K562 (cell line): ENCODE measurements at regions not wholly inside any gene's neighbourhood (a gene's known extent, or its start where the extent isn't known, plus 50 kb on each side); places are given as distances from the start of the nearest gene placed in this dataset.

Experiments
- ATAC-seq: fragments of 200-7000 bp; cut with Tn5 transposase; 3 replicates; pipeline ENCODE4 v1.9.1; 2020; ENCODE audit warnings: moderate library complexity
- BruUV-seq: library from RNA; stranded (reverse); fragments of 400-500 nt; replicated peaks from 2 replicates; lab custom pipeline; 2021; lab: Mats Ljungman, UMichigan
- CTCF ChIA-PET: fragments of 300-600 bp; formaldehyde crosslinking; extraction: SDS; loops from one replicate; lab custom pipeline; 2021; ENCODE audit warnings: low intra/inter-chr PET ratio; lab: Yijun Ruan, JAX
- POLR2A ChIA-PET: fragments of 300-600, 350-650 bp; sonication (Branson Sonifier 250); formaldehyde crosslinking; extraction: SDS; loops from one replicate; lab custom pipeline; 2021; ENCODE audit warnings: antibody characterized with exemption, inconsistent platforms; lab: Yijun Ruan, JAX
- DNase-seq, 4 experiments: peaks; one replicate each; pipeline versions ENCODE4 v3.0.0 to v3.0.0-alpha.2; 2011 to 2018; ENCODE audit warnings: low spot score in 3 of 4, mixed read lengths in 3 of 4; ENCODE audit errors: extremely low read depth in 1 of 4
- FAIRE-seq: peaks from 2 replicates; lab custom pipeline; 2011; peaks lifted over from hg19 to GRCh38; lab: Jason Lieb, UNC
- H2AFZ ChIP-seq: 2 replicates; pipeline ENCODE4 v1.6.0; 2011; ENCODE audit warnings: low read depth, low read length, control low read depth, inconsistent platforms
- H3K27ac ChIP-seq: fragments of 200-600 bp; 3 replicates; pipeline ENCODE4 v1.8.0; 2011; ENCODE audit warnings: low read depth, mild to moderate bottlenecking, control low read depth, inconsistent platforms, low read length, moderate library complexity, mixed read lengths; ENCODE audit errors: extremely low read depth
- H3K27me3 ChIP-seq, 2 experiments: fragments of 300-600 bp in 1 of 2; 2 replicates in 1 of 2; 3 replicates in 1 of 2; pipeline versions ENCODE4 v1.6.0 to v1.8.0; 2011; ENCODE audit warnings: inconsistent platforms in 2 of 2, low read length in 2 of 2, mild to moderate bottlenecking in 1 of 2, mixed read lengths in 1 of 2, moderate library complexity in 1 of 2; ENCODE audit not compliant: control insufficient read depth in 2 of 2, insufficient read depth in 2 of 2
- H3K36me3 ChIP-seq: fragments of 300-600 bp; 3 replicates; pipeline ENCODE4 v1.8.0; 2011; ENCODE audit warnings: mild to moderate bottlenecking, low read length, inconsistent platforms; ENCODE audit not compliant: control insufficient read depth, insufficient read depth
- H3K4me1 ChIP-seq, 2 experiments: fragments of 200-600 bp in 1 of 2; replicated peaks in 1 of 2; 2 replicates in 1 of 2; 3 replicates in 1 of 2; pipeline versions ENCODE4 v1.5.1 to v1.8.0; 2011; ENCODE audit warnings: inconsistent platforms in 2 of 2, low read length in 2 of 2, mild to moderate bottlenecking in 1 of 2, mixed read lengths in 1 of 2, moderate library complexity in 1 of 2; ENCODE audit not compliant: control insufficient read depth in 2 of 2, insufficient read depth in 2 of 2
- H3K4me2 ChIP-seq: 2 replicates; pipeline ENCODE4 v1.6.1; 2011; ENCODE audit warnings: low read length, control low read depth, inconsistent platforms, mixed read lengths; ENCODE audit not compliant: insufficient read depth
- H3K4me3 ChIP-seq: fragments of 200-600 bp; sonication (generic), shearing (Covaris generic); 2 replicates; pipeline ENCODE4 v1.5.1; 2016; ENCODE audit warnings: control low read depth, inconsistent platforms
- H3K79me2 ChIP-seq: fragments of 200-600 bp; 3 replicates; pipeline ENCODE4 v1.8.0; 2011; ENCODE audit warnings: low read length, inconsistent platforms; ENCODE audit not compliant: control insufficient read depth, insufficient read depth
- H3K9ac ChIP-seq, 2 experiments: 2 replicates each; pipeline versions ENCODE4 v1.6.0 to v1.6.1; 2011; ENCODE audit warnings: low read depth in 2 of 2, low read length in 2 of 2, control low read depth in 1 of 2, inconsistent platforms in 1 of 2, mild to moderate bottlenecking in 1 of 2, mixed read lengths in 1 of 2; ENCODE audit not compliant: insufficient read depth in 1 of 2
- H3K9me1 ChIP-seq: one replicate; pipeline ENCODE4 v1.6.0; 2011; ENCODE audit warnings: inconsistent platforms, mild to moderate bottlenecking, low read length, moderate library complexity; ENCODE audit not compliant: control insufficient read depth, insufficient read depth
- H3K9me3 ChIP-seq: replicated peaks from 2 replicates; pipeline ENCODE4 v1.5.1; 2011; ENCODE audit warnings: low read depth, low read length, inconsistent platforms; ENCODE audit not compliant: control insufficient read depth, insufficient read depth
- H4K20me1 ChIP-seq: replicated peaks from 2 replicates; pipeline ENCODE4 v1.6.1; 2011; ENCODE audit warnings: low read length, inconsistent platforms, mixed read lengths; ENCODE audit not compliant: control insufficient read depth, insufficient read depth
- BHLHE40 ChIP-seq: IDR thresholded peaks from 2 replicates; pipeline ENCODE4 v1.6.1; 2011; ENCODE audit warnings: low read length, improper control_type of control experiment
- ETV1 ChIP-seq: fragments of 450-650 bp; conservative IDR thresholded peaks from 2 replicates; pipeline ENCODE4 v1.6.1; 2016; ENCODE audit warnings: missing genetic modification characterization, control low read depth, low read depth, missing compliant biosample characterization
- ILF3 ChIP-seq: fragments of 450-650 bp; IDR thresholded peaks from 2 replicates; pipeline ENCODE4 v1.6.1; 2018; ENCODE audit warnings: antibody characterized with exemption, mild to moderate bottlenecking, moderate library complexity, borderline replicate concordance
- KLF6 ChIP-seq: fragments of 250-450 bp; sonication (Bioruptor Pico); IDR thresholded peaks from 2 replicates; pipeline ENCODE4 v1.4.0; 2020; ENCODE audit warnings: mild to moderate bottlenecking, moderate library complexity, borderline replicate concordance
- MYC ChIP-seq, 2 experiments: fragments of 250-450 bp in 1 of 2; sonication (Bioruptor Pico) in 1 of 2; IDR thresholded peaks; 2 replicates each; pipeline versions ENCODE4 v1.5.1 to v1.6.1; 2012 to 2021; ENCODE audit warnings: low read depth in 2 of 2, borderline replicate concordance in 1 of 2, improper control_type of control experiment in 1 of 2, low read length in 1 of 2, mild to moderate bottlenecking in 1 of 2, moderate library complexity in 1 of 2
- NCOA1 ChIP-seq: fragments of 450-650 bp; IDR thresholded peaks from 2 replicates; pipeline ENCODE4 v1.6.1; 2016; ENCODE audit warnings: low read depth
- PURB ChIP-seq: sonication (generic); formaldehyde crosslinking; IDR thresholded peaks from 2 replicates; pipeline ENCODE4 v1.9.0; 2021; ENCODE audit warnings: low read depth, mild to moderate bottlenecking, missing genetic modification reagents
- SMARCC2 ChIP-seq: fragments of 450-650 bp; IDR thresholded peaks from 2 replicates; pipeline ENCODE4 v1.6.1; 2017; ENCODE audit warnings: antibody characterized with exemption, moderate library complexity, mild to moderate bottlenecking, low read depth
- ZBTB7A ChIP-seq: IDR thresholded peaks from 2 replicates; pipeline ENCODE4 v1.6.1; 2011; ENCODE audit warnings: low read depth, mild to moderate bottlenecking, low read length, moderate library complexity, borderline replicate concordance; ENCODE audit not compliant: control insufficient read depth
- WGBS: fragments of 100-300 bp; shearing (Covaris generic); methylation state at CpG from one replicate; pipeline ENCODE4 v1.1.6; 2016; ENCODE audit warnings: low coverage, mixed read lengths; ENCODE audit not compliant: insufficient coverage; ENCODE audit errors: missing lambda C conversion rate; 5-methylcytosine and 5-hydroxymethylcytosine counted together
- in situ Hi-C: fragments of 300-500 bp; cut with MboI; formaldehyde crosslinking; loops from 4 replicates; pipeline ENCODE4 v1.15.0; 2018; ENCODE audit warnings: inconsistent platforms, mixed read lengths
- intact Hi-C: fragments of 100-400 bp; cut with micrococcal nuclease; formaldehyde crosslinking; loops from 2 replicates; pipeline ENCODE4 v1.14.2; 2022

GRCh38 chr11:87405843-87406242 is 368.1 kb downstream of the TMEM135 start:
- Histone ChIP-seq H3K27ac (no peak overlapping the region), H3K9me3 (no peaks in the 10 kb centered on the region), H3K4me1 (no peaks in the 10 kb centered on the region), H3K4me3 (no peak overlapping the region), H3K9ac (no peak overlapping the region), H3K9me1 (no peaks in the 10 kb centered on the region), H3K27me3 (no peaks in the 10 kb centered on the region), H2AFZ (no peak overlapping the region), H3K79me2 (no peaks in the 10 kb centered on the region), H3K4me2 (no peak overlapping the region), H4K20me1 (no peaks in the 10 kb centered on the region), H3K36me3 (no peaks in the 10 kb centered on the region)
- FAIRE-seq (no peak), ATAC-seq (no peak), DNase-seq (no peak)
- POLR2A ChIA-PET = no interaction called here
- intact Hi-C loops = no loop called here
- no TSS peak for BruUV-seq
- no peak for TF ChIP-seq ZBTB7A
- TF ChIP-seq NCOA1 = no peak
- no peak for TF ChIP-seq PURB
- TF ChIP-seq MYC (IDR thresholded peaks at IDR 0.05; ENCODE audit: low read depth, low read length) = no peak
- TF ChIP-seq MYC (CRISPR knock-in tag; IDR thresholded peaks at IDR 0.05; ENCODE audit: borderline replicate concordance, low read depth) = no peak
- TF ChIP-seq KLF6 (CRISPR knock-in tag) = no peak
- TF ChIP-seq ETV1 (tag) = no peak
- no peak for TF ChIP-seq SMARCC2
- no peak for TF ChIP-seq ILF3
- no peak for TF ChIP-seq BHLHE40
- 0% methylated on average over 3 of the region's 3 CpGs for WGBS
- CTCF ChIA-PET = no interaction called here
- in situ Hi-C loops = no loop called here
